Activated T-cell treated with anti-CD3 and anti-CD28 coated beads for 1 hour (primary cell): ENCODE measurements at regions not wholly inside any gene's neighbourhood (a gene's known extent, or its start where the extent isn't known, plus 50 kb on each side); places are given as distances from the start of the nearest gene placed in this dataset.

Experiments used
- DNase-seq: peaks from one replicate; pipeline ENCODE4 v3.0.0-alpha.2; 2020; ENCODE audit warnings: low read depth

DNA sequence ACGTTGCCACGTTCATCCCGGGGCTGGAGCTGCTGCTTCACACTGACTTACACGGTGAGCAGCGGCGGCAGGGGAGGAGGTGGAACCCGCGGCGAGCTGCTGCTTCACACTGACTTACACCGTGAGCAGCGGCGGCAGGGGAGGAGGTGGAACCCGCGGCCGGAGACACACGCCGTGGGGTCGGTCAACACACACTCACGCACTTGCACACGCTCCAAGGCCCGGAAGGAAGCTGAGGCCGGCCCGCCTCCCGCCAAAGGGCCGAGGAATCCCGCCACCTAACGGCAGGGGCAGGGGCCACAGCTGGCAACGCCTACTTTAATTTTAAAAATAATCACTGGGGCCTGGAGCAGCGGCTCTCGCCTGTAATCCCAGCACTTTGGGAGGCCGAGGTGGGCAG, 94.4 kb upstream of the FOXC1 start:
- no peak for DNase-seq

GRCh38 chr6:1515781-1516180, 93.9 kb upstream of the FOXC1 start:
- no peak for DNase-seq

GRCh38 chr6:1516742-1517520, 92.8 kb upstream of the FOXC1 start:
- no peak for DNase-seq

DNA sequence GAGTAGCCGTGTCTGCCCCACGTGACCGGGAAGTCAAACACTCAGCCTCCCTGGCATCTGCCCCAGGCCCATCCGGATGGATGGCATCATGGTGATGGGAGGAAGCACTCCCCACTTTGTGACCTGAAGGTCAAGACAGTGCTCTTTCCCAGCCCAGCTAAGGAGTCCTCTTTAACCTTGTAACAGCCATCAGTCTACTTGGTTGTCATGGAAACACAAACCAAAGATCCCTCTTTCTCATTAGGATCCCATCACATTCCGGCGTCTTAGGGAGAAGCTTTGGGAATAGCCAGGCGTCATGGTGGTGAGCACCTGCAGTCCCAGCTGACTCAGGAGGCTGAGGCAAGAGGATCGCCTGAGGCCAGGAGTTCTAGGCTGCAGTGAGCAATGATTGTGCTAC, 90.9 kb upstream of the FOXC1 start:
- no peak for DNase-seq

GRCh38 chr6:1519597-1519996, 90.1 kb upstream of the FOXC1 start:
- no peak for DNase-seq

DNA sequence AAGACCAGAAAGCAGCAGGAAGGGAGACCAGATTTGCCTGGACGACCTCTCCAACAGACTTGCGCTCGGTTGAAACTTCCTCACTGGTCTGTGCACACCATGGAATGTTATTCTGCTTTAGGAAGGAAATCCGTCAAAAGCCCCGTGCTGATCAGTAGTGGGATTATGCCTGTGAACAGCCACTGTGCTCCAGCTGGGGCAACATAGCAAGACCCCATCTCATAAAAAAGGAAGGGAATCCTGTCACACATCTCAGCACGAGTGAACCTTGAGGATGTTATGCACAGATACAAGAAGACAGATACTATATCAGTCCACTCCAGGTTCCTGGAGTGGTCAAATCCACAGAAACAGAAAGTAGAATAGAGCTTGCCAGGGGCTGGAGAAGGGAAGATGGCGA, 86.9 kb upstream of the FOXC1 start:
- DNase-seq = no peak

GRCh38 chr6:1524040-1524480, 85.7 kb upstream of the FOXC1 start:
- peak; percentile 74 for DNase-seq

DNA sequence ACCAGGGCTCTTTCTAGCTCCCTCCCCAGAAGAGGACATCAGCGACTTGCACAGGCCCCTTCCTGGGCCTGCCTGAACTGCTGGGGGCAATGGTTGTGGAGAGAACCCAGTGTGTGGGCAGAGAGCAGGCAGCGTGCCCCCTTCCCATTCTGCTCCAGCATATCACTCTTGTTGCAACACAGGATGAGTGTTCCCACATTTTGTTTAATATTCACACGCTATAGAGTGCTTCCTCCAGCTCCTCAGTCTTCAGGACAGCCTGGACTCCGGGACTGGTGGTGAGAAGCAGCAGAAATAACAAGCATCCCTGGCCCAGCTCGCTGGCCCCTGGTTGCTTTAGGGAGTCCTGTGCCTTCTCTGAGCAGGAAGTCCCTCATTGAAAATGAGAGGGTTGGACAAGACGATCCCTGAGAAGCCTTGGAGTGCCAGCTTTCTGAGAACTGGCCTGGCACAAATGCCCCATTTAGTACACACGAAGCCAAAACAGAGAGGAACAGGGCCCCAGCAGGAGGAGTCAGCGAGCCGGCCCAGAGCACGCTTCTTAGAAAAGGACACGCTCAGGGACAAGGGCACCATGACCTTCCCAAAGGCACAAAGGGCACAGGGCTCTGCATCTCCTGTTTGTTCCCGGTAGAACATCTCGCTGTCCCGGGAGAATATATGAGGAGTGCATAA, 84.2 kb upstream of the FOXC1 start:
- no peak for DNase-seq

DNA sequence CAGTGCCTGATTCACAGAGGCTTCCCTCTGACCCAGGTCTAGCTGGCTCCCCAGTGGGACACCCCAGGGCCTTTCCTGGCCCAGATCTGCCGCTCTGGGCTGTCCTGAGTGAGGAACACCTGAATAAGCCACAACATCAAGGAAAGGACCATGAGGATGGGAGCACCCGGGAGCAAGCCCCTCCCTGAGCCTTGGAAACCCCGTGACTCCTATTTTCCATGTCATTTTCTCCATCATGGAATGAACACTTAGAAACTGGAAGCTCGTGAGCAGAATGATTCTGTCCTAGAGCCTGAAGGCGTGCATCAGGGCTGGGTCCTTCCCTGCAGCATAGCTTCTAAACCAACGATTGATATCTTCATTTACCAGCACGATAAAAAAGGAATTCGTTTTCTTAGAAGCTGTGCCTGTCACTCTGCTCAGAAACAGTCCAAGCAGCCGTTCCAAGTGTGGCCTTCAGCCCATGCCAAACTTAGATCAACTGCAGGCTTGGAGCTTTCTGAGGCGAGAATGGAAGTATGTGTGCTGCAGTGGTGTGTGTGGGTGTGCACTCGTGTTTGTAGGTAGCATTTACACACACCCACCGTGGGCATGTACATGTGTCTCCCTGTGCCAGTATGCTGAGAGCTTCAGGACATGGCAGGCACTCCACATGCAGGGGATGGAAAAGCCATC, 83.2 kb upstream of the FOXC1 start:
- DNase-seq = no peak

GRCh38 chr6:1527073-1527457, 82.7 kb upstream of the FOXC1 start:
- DNase-seq = peak; percentile 35

- peak; percentile 33 for DNase-seq
Measured at GRCh38 chr6:1535295-1535694, 74.4 kb upstream of the FOXC1 start.

- DNase-seq = no peak
Measured at GRCh38 chr6:1536526-1537429, 72.9 kb upstream of the FOXC1 start.

DNA sequence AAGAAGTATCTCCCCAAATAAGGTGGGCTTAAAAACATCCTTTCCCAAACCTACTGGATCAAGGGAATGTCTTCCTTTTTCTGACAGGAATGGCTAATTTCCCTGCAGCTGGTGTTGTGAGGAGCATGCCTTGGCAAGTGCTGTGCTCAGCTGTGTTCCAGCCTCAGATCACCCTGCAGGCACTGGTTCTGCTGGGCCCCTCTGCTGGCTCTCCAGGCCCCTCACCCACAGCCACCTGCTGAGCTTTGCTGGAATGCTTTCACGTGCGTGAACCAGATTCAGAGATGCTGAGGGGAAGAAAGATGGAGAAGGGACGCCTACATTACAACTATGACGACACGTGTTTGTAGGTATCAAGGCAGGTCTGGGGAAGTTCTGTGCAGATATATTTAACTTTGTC, 71.3 kb upstream of the FOXC1 start:
- no peak for DNase-seq

- no peak for DNase-seq
Measured at GRCh38 chr6:1538810-1539478, 70.8 kb upstream of the FOXC1 start.

DNA sequence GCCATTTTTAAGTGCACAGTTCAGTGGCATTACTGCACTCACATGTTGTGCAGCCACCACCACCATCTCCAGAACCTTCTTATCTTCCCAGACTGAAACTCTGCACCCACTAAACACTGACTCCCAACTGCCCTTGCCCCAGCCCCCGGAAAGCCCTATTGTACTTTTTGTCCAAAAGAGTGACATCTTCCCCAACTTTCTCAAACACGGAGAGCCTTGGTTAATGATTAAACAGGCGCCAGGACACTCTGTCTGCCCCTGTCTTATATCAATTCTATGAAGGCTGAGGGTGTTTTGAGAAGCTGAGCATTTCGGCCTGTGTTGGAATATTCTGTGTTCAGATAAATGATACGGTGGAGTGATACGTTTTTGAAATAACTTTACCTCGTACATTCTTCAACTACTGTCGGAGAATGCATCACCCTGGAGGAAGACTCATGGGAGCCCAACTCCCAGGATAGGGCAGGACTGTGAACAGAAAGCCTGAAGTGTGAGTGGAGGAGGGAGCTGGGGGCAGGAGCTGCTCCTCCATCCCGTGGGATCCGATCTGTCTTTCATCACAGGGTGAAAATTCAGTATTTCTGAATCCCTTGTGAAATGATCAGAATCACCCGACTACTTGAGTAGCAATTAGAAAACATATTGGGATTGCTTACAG, 68.7 kb upstream of the FOXC1 start:
- no peak for DNase-seq

GRCh38 chr6:1542335-1542734, 67.4 kb upstream of the FOXC1 start:
- DNase-seq = no peak

DNA sequence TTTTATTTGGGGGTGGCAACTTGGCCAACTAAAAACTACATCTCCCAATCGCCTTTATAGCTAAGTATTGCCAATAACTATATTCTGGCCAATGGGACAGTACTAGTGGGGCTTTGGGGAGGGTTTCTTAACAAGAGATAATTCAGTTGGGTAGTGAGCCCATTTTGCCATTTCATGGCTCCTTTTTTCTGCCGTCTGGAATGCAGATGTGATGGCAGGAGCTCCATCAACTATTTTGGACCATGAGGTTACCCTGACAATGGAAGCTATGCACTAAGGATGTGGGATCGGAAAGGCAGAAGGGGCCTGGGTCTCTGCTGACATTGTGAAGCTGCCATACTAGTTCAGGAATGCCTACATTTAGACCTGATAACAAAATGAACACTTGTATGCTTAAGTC, 67.0 kb upstream of the FOXC1 start:
- DNase-seq = no peak

- no peak for DNase-seq
Measured at GRCh38 chr6:1544000-1544399, 65.7 kb upstream of the FOXC1 start.

DNA sequence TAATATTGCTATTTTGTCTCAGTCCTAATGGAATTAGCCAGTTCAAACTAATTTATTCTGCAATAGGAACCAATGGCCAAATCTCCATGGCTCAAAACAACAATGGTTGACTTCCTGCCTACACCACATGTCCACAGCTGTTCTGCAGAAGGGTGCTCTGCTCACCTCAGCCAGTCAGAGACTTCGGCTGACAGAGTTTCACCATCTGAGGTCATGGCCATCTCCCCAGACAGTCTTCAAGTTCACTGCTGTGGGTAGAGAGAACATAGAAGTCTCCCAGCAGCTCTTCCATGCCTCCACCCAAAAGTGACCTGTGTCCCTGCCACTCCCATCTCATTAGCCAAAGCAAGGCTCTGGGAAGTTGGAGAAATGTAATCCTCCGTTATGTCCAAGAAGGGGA, 65.1 kb upstream of the FOXC1 start:
- no peak for DNase-seq

GRCh38 chr6:1545654-1546053, 64.1 kb upstream of the FOXC1 start:
- no peak for DNase-seq

DNA sequence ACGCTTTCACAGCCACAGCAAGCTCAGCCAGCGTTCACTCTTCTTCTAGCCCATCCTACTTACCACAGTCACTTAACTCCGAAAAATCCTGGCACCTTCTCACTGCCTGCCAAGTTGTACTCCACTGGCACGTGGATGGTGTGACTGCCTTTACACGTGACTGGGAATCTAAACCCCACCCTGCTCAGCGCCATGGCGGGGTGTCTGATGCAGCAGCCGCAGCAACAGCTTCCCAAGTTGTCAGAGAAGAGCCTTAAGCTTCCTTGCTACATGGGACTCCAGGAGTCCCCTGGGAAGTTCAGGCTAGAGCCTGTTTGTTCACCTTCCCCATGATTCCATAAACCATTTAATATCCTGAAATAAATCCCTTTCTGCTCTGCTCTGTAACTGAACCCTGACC, 61.9 kb upstream of the FOXC1 start:
- DNase-seq = no peak
